SKM-1 (cell line): ENCODE measurements at regions not wholly inside any gene's neighbourhood (a gene's known extent, or its start where the extent isn't known, plus 50 kb on each side); places are given as distances from the start of the nearest gene placed in this dataset.

Experiments used
- DNase-seq: peaks from one replicate; lab custom pipeline; 2025; ENCODE audit not compliant: unreplicated experiment; lab: John Stamatoyannopoulos, UW

GRCh38 chr9:2925016-2925415 is 81.1 kb upstream of the PUM3 start:
- DNase-seq: no peak

GRCh38 chr9:2924380-2924768 is 80.5 kb upstream of the PUM3 start:
- no peak for DNase-seq

GRCh38 chr9:2923766-2924379 is 80.0 kb upstream of the PUM3 start:
- DNase-seq: no peak

- DNase-seq: no peak
These were observed 75.5 kb upstream of the PUM3 start for GRCh38 chr9:2919347-2919746.

GRCh38 chr9:2916382-2916985 is 72.6 kb upstream of the PUM3 start:
- DNase-seq: no peak

- no peak for DNase-seq
These were observed 69.1 kb upstream of the PUM3 start for GRCh38 chr9:2913026-2913425.

GRCh38 chr9:2907411-2907810 is 63.5 kb upstream of the PUM3 start:
- no peak for DNase-seq

- DNase-seq: no peak
These were observed 60.5 kb upstream of the PUM3 start for GRCh38 chr9:2904242-2904930.
